ENCODE measurements at regions not wholly inside any gene's neighbourhood (a gene's known extent, or its start where the extent isn't known, plus 50 kb on each side); places are given as distances from the start of the nearest gene placed in this dataset.

GRCh38 chr1:177739780-177740179 is 230.1 kb downstream of the SEC16B start:
- H2AK5ac ChIP-seq (ENCODE audit: low read depth, low read length), result no peak overlapping the region
- H3K9me3 ChIP-seq (ENCODE audit: control insufficient read depth, insufficient read depth, low read length), result no peaks in the 10 kb centered on the region
- H2BK120ac ChIP-seq (ENCODE audit: low read depth, low read length), result no peak overlapping the region
- H3K9ac ChIP-seq (ENCODE audit: low read depth, low read length), result no peak overlapping the region
- no peak overlapping the region for H2BK20ac ChIP-seq (ENCODE audit: low read depth, low read length)
- ATAC-seq (ENCODE audit: low read depth) (no peak), DNase-seq (no peak)
- H3K36me3 ChIP-seq (ENCODE audit: control insufficient read depth, insufficient read depth, low read length), result no peaks in the 10 kb centered on the region
- dilution Hi-C loops (cut with HindIII; ENCODE audit: low sequenced_read_pairs, unreplicated experiment), result no loop called here
- CTCF ChIA-PET, result no interaction called here
- H3K4me1 ChIP-seq (ENCODE audit: control insufficient read depth, insufficient read depth, low read length), result no peaks in the 10 kb centered on the region
- no peak overlapping the region for H2AFZ ChIP-seq (replicated peaks; ENCODE audit: low read length, poor library complexity)
- H4K91ac ChIP-seq (ENCODE audit: insufficient read depth, low read depth, low read length), result no peak overlapping the region
- no peak overlapping the region for H3K4me2 ChIP-seq (ENCODE audit: low read depth, low read length)
- no peak overlapping the region for H3K14ac ChIP-seq (replicated peaks; ENCODE audit: low read depth, low read length)
- H3K18ac ChIP-seq (ENCODE audit: low read depth, low read length), result no peak overlapping the region
- no peak overlapping the region for H2BK15ac ChIP-seq (ENCODE audit: low read depth, low read length)
- in situ Hi-C loops (cut with MboI; ENCODE audit: low sequenced_read_pairs), result no loop called here
- no peaks in the 10 kb centered on the region for H3K27me3 ChIP-seq (ENCODE audit: control insufficient read depth, insufficient read depth, low read length)
- TF ChIP-seq NFE2L2 (IDR thresholded peaks at IDR 0.05; ENCODE audit: low read depth, low read length) (no peak), CTCF (conservative IDR thresholded peaks at IDR 0.05; ENCODE audit: low read depth, low read length) (no peak), CEBPB (IDR thresholded peaks at IDR 0.05; ENCODE audit: low read depth, low read length) (no peak), BHLHE40 (IDR thresholded peaks at IDR 0.05; ENCODE audit: low read depth, low read length) (no peak), RCOR1 (IDR thresholded peaks at IDR 0.05; ENCODE audit: insufficient replicate concordance, low read length) (no peak), POLR2A (IDR thresholded peaks at IDR 0.05; ENCODE audit: low read depth, low read length) (no peak), USF2 (IDR thresholded peaks at IDR 0.05; ENCODE audit: low read depth, low read length) (no peak), ELK1 (IDR thresholded peaks at IDR 0.05; ENCODE audit: borderline replicate concordance, low read depth, low read length) (no peak), RAD21 (IDR thresholded peaks at IDR 0.05; ENCODE audit: low read length) (no peak), SMC3 (IDR thresholded peaks at IDR 0.05; ENCODE audit: low read depth, low read length) (no peak), RFX5 (IDR thresholded peaks at IDR 0.05; ENCODE audit: low read depth, low read length) (no peak), MXI1 (IDR thresholded peaks at IDR 0.05; ENCODE audit: borderline replicate concordance, low read depth, low read length) (no peak), MAZ (IDR thresholded peaks at IDR 0.05; ENCODE audit: borderline replicate concordance, low read depth, low read length) (no peak), FOS (IDR thresholded peaks at IDR 0.05; ENCODE audit: low read depth, low read length) (no peak), MAFK (IDR thresholded peaks at IDR 0.05; ENCODE audit: low read depth, low read length) (no peak), CHD1 (IDR thresholded peaks at IDR 0.05; ENCODE audit: low read depth, low read length) (no peak)
- no peak overlapping the region for H3K27ac ChIP-seq (ENCODE audit: insufficient read depth, low read length)
- H4K8ac ChIP-seq (ENCODE audit: low read depth in 2 of 2, low read length in 2 of 2), result no peak overlapping the region
- 13% methylated on average over 1 of the region's 2 CpGs; no CpG with 5 or more reads in 1 of the 2 experiments for WGBS, 2 experiments (ENCODE audit: extremely low coverage in 2 of 2, insufficient read length in 1 of 2)
- no peak overlapping the region for H3K4ac ChIP-seq (ENCODE audit: low read depth, low read length)
- no TSS peak for BruUV-seq (replicated peaks)
- no peaks in the 10 kb centered on the region for H4K20me1 ChIP-seq (ENCODE audit: insufficient read depth, low read length)
- H2AK9ac ChIP-seq (replicated peaks; ENCODE audit: low read depth, low read length, poor library complexity), result no peak overlapping the region
- H3K9me1 ChIP-seq (ENCODE audit: insufficient read depth, low read length), result no peaks in the 10 kb centered on the region
- H4K5ac ChIP-seq (ENCODE audit: low read depth, low read length), result no peak overlapping the region
- intact Hi-C loops (cut with micrococcal nuclease), result no loop called here
- no peak overlapping the region for H3K56ac ChIP-seq (ENCODE audit: extremely low read depth, insufficient read depth, low read length)
- no peak overlapping the region for H3K4me3 ChIP-seq (ENCODE audit: insufficient read depth, low read depth, low read length)
- H2BK5ac ChIP-seq (ENCODE audit: low read depth, low read length, poor library complexity, severe bottlenecking), result no peak overlapping the region
- H3K23ac ChIP-seq (ENCODE audit: low read depth, low read length), result no peak overlapping the region
- no peaks in the 10 kb centered on the region for H3K79me1 ChIP-seq (ENCODE audit: low read depth in 1 of 2, low read length in 2 of 2)
- POLR2A ChIA-PET (ENCODE audit: unreplicated experiment), result no interaction called here
